GM23338 (cell line): ENCODE measurements at regions not wholly inside any gene's neighbourhood (a gene's known extent, or its start where the extent isn't known, plus 50 kb on each side); places are given as distances from the start of the nearest gene placed in this dataset.

ENCODE experiments used
- ATAC-seq: fragments of 200-7000 bp; cut with Tn5 transposase; 3 replicates; pipeline ENCODE4 v1.9.1; 2020
- DNase-seq: peaks from one replicate; pipeline ENCODE4 v3.0.0-alpha.2; 2015; ENCODE audit warnings: low spot score
- H2AFZ ChIP-seq: fragments of 200-600 bp; sonication (generic); 2 replicates; pipeline ENCODE4 v1.8.0; 2016; ENCODE audit warnings: antibody characterized with exemption, mild to moderate bottlenecking, moderate library complexity
- H3F3A ChIP-seq: fragments of 200-600 bp; sonication (generic); replicated peaks from 2 replicates; pipeline ENCODE4 v1.8.0; 2017; ENCODE audit warnings: antibody characterized with exemption, mixed run types, low read depth
- H3K27ac ChIP-seq: fragments of 200-600 bp; sonication (generic); 2 replicates; pipeline ENCODE4 v1.6.1; 2016; ENCODE audit warnings: low read depth
- H3K27me3 ChIP-seq: fragments of 200-600 bp; sonication (generic); 2 replicates; pipeline ENCODE4 v1.8.0; 2016; ENCODE audit warnings: mild to moderate bottlenecking, mixed run types, moderate library complexity; ENCODE audit not compliant: insufficient read depth
- H3K36me3 ChIP-seq: fragments of 200-600 bp; sonication (generic); 2 replicates; pipeline ENCODE4 v1.8.0; 2016; ENCODE audit warnings: mild to moderate bottlenecking; ENCODE audit not compliant: insufficient read depth
- H3K4me1 ChIP-seq: fragments of 200-600 bp; sonication (generic); 2 replicates; pipeline ENCODE4 v1.8.0; 2016; ENCODE audit warnings: mild to moderate bottlenecking, moderate library complexity; ENCODE audit not compliant: insufficient read depth
- H3K4me2 ChIP-seq: fragments of 200-600 bp; sonication (generic); 2 replicates; pipeline ENCODE4 v1.7.1; 2017; ENCODE audit warnings: mixed run types
- H3K4me3 ChIP-seq: fragments of 200-600 bp; sonication (generic); 2 replicates; pipeline ENCODE4 v1.6.1; 2016; ENCODE audit warnings: mixed run types
- H3K79me2 ChIP-seq: fragments of 200-600 bp; sonication (generic); replicated peaks from 2 replicates; pipeline ENCODE4 v1.8.0; 2017; ENCODE audit warnings: mild to moderate bottlenecking; ENCODE audit not compliant: insufficient read depth
- H3K9me2 ChIP-seq: fragments of 200-600 bp; sonication (generic); 2 replicates; pipeline ENCODE4 v1.8.0; 2017; ENCODE audit not compliant: insufficient read depth
- H4K20me1 ChIP-seq: fragments of 200-600 bp; sonication (generic); replicated peaks from 2 replicates; pipeline ENCODE4 v1.8.0; 2017; ENCODE audit warnings: mild to moderate bottlenecking; ENCODE audit not compliant: insufficient read depth
- H3K27ac Mint-ChIP-seq: 2 replicates; pipeline ENCODE4 v1.8.0; 2020; ENCODE audit warnings: inconsistent platforms, mild to moderate bottlenecking, moderate library complexity, mixed read lengths
- H3K27me3 Mint-ChIP-seq: 3 replicates; pipeline ENCODE4 v1.8.0; 2022; ENCODE audit warnings: low read depth, mild to moderate bottlenecking, moderate library complexity, mixed read lengths, inconsistent platforms; ENCODE audit not compliant: insufficient read depth, poor library complexity
- H3K36me3 Mint-ChIP-seq: 3 replicates; pipeline ENCODE4 v1.8.0; 2021; ENCODE audit warnings: low read depth, mild to moderate bottlenecking, inconsistent platforms, moderate library complexity, mixed read lengths
- H3K4me1 Mint-ChIP-seq: 3 replicates; pipeline ENCODE4 v1.8.0; 2020; ENCODE audit warnings: mild to moderate bottlenecking, inconsistent platforms, mixed read lengths
- H3K4me3 Mint-ChIP-seq: 3 replicates; pipeline ENCODE4 v1.8.0; 2021; ENCODE audit warnings: moderate library complexity, mild to moderate bottlenecking, inconsistent platforms, mixed read lengths
- H3K9me3 Mint-ChIP-seq: 3 replicates; pipeline ENCODE4 v1.8.0; 2020; ENCODE audit warnings: moderate library complexity, mild to moderate bottlenecking, inconsistent platforms, mixed read lengths
- CREB1 ChIP-seq: fragments of 250-450 bp; sonication (Bioruptor Pico); IDR thresholded peaks from 2 replicates; pipeline ENCODE4 v1.5.0; 2020; ENCODE audit warnings: low read depth, mild to moderate bottlenecking, moderate library complexity
- CTCF ChIP-seq, 2 experiments: fragments of 200-600 bp in 1 of 2; sonication (generic) in 1 of 2; conservative IDR thresholded peaks; 2 replicates each; pipeline versions ENCODE4 v1.5.1 to v1.6.1; 2016 to 2017; ENCODE audit warnings: antibody characterized with exemption in 2 of 2, low read depth in 2 of 2, mild to moderate bottlenecking in 2 of 2, moderate library complexity in 1 of 2
- ETS1 ChIP-seq: IDR thresholded peaks from 2 replicates; pipeline ENCODE4 v1.6.1; 2016; ENCODE audit warnings: antibody characterized with exemption
- EZH2 ChIP-seq: fragments of 200-600 bp; sonication (generic); IDR thresholded peaks from one replicate; pipeline ENCODE4 v1.8.0; 2017; ENCODE audit warnings: antibody characterized with exemption, mild to moderate bottlenecking, low read depth; ENCODE audit not compliant: unreplicated experiment
- EZH2phosphoT487 ChIP-seq: fragments of 200-600 bp; sonication (generic); IDR thresholded peaks from one replicate; pipeline ENCODE4 v1.8.1; 2018; ENCODE audit warnings: antibody characterized with exemption; ENCODE audit not compliant: unreplicated experiment
- JUNB ChIP-seq: IDR thresholded peaks from one replicate; pipeline ENCODE4 v1.6.1; 2016; ENCODE audit warnings: antibody characterized with exemption; ENCODE audit not compliant: unreplicated experiment
- NANOG ChIP-seq: IDR thresholded peaks from 2 replicates; pipeline ENCODE4 v1.6.1; 2016; ENCODE audit warnings: antibody characterized with exemption, borderline replicate concordance
- POLR2AphosphoS5 ChIP-seq: IDR thresholded peaks from 2 replicates; pipeline ENCODE4 v1.6.1; 2016; ENCODE audit warnings: antibody characterized with exemption, low read depth
- REST ChIP-seq: IDR thresholded peaks from one replicate; pipeline ENCODE4 v1.6.1; 2018; ENCODE audit warnings: antibody characterized with exemption; ENCODE audit not compliant: unreplicated experiment
- STAT1 ChIP-seq: IDR thresholded peaks from one replicate; pipeline ENCODE4 v1.6.1; 2016; ENCODE audit warnings: antibody characterized with exemption; ENCODE audit not compliant: unreplicated experiment
- ZNF114 ChIP-seq: fragments of 250-450 bp; sonication (Bioruptor Pico); IDR thresholded peaks from 2 replicates; pipeline ENCODE4 v1.5.0; 2020; ENCODE audit warnings: mild to moderate bottlenecking, moderate library complexity
- ZNF331 ChIP-seq: fragments of 250-450 bp; sonication (Bioruptor Pico); IDR thresholded peaks from 2 replicates; pipeline ENCODE4 v1.5.0; 2020; ENCODE audit warnings: low read depth, mild to moderate bottlenecking, moderate library complexity
- TF ChIP-seq, protein P1 (sequence below): fragments of 250-450 bp; sonication (Bioruptor Pico); IDR thresholded peaks from 2 replicates; pipeline ENCODE4 v1.5.0; 2020; ENCODE audit warnings: mild to moderate bottlenecking, moderate library complexity

DNA sequence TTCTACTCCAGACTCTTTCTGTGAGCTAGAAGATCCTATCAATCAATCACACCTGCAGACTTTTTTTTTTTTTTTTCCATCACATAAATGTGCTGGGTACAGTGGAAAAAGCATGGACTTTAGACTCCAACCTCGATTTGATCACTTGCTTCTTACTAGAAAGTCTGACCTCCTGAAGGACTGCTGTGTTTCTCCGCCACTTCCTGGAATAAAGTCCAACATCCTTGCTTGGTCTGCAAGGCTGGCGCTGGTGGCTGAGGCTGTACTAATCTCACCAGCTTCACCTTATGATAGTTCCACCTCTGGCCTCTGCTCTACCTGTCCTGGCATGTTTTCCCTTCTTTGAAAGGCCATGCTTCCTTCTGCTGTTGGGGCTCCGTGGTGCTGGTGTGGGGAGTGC lies 60.9 kb upstream of the SESN3 start:
- TF ChIP-seq ETS1, result no peak
- TF ChIP-seq POLR2AphosphoS5, result no peak
- TF ChIP-seq REST, result no peak
- TF ChIP-seq EZH2phosphoT487, result no peak
- no peak for TF ChIP-seq NANOG
- TF ChIP-seq EZH2, result no peak
- TF ChIP-seq JUNB, result no peak
- no peak for TF ChIP-seq CTCF (conservative IDR thresholded peaks at IDR 0.05; ENCODE audit: low read depth in 2 of 2)
- TF ChIP-seq, protein P1, sequence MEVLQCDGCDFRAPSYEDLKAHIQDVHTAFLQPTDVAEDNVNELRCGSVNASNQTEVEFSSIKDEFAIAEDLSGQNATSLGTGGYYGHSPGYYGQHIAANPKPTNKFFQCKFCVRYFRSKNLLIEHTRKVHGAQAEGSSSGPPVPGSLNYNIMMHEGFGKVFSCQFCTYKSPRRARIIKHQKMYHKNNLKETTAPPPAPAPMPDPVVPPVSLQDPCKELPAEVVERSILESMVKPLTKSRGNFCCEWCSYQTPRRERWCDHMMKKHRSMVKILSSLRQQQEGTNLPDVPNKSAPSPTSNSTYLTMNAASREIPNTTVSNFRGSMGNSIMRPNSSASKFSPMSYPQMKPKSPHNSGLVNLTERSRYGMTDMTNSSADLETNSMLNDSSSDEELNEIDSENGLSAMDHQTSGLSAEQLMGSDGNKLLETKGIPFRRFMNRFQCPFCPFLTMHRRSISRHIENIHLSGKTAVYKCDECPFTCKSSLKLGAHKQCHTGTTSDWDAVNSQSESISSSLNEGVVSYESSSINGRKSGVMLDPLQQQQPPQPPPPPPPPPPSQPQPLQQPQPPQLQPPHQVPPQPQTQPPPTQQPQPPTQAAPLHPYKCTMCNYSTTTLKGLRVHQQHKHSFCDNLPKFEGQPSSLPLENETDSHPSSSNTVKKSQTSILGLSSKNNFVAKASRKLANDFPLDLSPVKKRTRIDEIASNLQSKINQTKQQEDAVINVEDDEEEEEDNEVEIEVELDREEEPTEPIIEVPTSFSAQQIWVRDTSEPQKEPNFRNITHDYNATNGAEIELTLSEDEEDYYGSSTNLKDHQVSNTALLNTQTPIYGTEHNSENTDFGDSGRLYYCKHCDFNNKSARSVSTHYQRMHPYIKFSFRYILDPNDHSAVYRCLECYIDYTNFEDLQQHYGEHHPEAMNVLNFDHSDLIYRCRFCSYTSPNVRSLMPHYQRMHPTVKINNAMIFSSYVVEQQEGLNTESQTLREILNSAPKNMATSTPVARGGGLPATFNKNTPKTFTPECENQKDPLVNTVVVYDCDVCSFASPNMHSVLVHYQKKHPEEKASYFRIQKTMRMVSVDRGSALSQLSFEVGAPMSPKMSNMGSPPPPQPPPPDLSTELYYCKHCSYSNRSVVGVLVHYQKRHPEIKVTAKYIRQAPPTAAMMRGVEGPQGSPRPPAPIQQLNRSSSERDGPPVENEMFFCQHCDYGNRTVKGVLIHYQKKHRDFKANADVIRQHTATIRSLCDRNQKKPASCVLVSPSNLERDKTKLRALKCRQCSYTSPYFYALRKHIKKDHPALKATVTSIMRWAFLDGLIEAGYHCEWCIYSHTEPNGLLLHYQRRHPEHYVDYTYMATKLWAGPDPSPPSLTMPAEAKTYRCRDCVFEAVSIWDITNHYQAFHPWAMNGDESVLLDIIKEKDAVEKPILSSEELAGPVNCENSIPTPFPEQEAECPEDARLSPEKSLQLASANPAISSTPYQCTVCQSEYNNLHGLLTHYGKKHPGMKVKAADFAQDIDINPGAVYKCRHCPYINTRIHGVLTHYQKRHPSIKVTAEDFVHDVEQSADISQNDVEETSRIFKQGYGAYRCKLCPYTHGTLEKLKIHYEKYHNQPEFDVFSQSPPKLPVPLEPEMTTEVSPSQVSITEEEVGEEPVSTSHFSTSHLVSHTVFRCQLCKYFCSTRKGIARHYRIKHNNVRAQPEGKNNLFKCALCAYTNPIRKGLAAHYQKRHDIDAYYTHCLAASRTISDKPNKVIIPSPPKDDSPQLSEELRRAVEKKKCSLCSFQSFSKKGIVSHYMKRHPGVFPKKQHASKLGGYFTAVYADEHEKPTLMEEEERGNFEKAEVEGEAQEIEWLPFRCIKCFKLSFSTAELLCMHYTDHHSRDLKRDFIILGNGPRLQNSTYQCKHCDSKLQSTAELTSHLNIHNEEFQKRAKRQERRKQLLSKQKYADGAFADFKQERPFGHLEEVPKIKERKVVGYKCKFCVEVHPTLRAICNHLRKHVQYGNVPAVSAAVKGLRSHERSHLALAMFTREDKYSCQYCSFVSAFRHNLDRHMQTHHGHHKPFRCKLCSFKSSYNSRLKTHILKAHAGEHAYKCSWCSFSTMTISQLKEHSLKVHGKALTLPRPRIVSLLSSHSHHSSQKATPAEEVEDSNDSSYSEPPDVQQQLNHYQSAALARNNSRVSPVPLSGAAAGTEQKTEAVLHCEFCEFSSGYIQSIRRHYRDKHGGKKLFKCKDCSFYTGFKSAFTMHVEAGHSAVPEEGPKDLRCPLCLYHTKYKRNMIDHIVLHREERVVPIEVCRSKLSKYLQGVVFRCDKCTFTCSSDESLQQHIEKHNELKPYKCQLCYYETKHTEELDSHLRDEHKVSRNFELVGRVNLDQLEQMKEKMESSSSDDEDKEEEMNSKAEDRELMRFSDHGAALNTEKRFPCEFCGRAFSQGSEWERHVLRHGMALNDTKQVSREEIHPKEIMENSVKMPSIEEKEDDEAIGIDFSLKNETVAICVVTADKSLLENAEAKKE (CRISPR knock-in tag), result no peak
- no peak for TF ChIP-seq CREB1 (CRISPR knock-in tag)
- TF ChIP-seq STAT1, result no peak
- TF ChIP-seq ZNF331 (CRISPR knock-in tag), result no peak
- no peak for TF ChIP-seq ZNF114 (CRISPR knock-in tag)
- no peak overlapping the region for H3K4me3 Mint-ChIP-seq
- H3K36me3 Mint-ChIP-seq, result no peaks in the 10 kb centered on the region
- Histone ChIP-seq H3K4me2 (no peak overlapping the region), H3K4me3 (no peak overlapping the region), H3K27me3 (no peaks in the 10 kb centered on the region), H3K27ac (no peak overlapping the region), H3K79me2 (no peaks in the 10 kb centered on the region), H3K4me1 (peaks cover 37% of the 10 kb centered on the region), H3F3A (no peaks in the 10 kb centered on the region), H3K36me3 (no peaks in the 10 kb centered on the region), H4K20me1 (no peaks in the 10 kb centered on the region), H3K9me2 (no peaks in the 10 kb centered on the region), H2AFZ (peak overlapping the region; percentile 6; the same call in 1 of the 2 replicates)
- H3K27me3 Mint-ChIP-seq, result peaks cover 12% of the 10 kb centered on the region
- DNase-seq (no peak), ATAC-seq (no peak)
- H3K4me1 Mint-ChIP-seq, result peaks cover 39% of the 10 kb centered on the region
- no peak overlapping the region for H3K27ac Mint-ChIP-seq
- no peaks in the 10 kb centered on the region for H3K9me3 Mint-ChIP-seq
